Esophagus squamous epithelium (tissue), 4 donors: ENCODE measurements at regions not wholly inside any gene's neighbourhood (a gene's known extent, or its start where the extent isn't known, plus 50 kb on each side); places are given as distances from the start of the nearest gene placed in this dataset.
"Not testable (repeated sequence)": the region's sequence is repeated elsewhere in the genome, so short reads cannot be mapped to it uniquely, and the experiment has no call there.

Experiments
- POLR2A ChIP-seq, 4 donors: fragments of 450-650 bp; IDR thresholded peaks; one replicate each; pipeline ENCODE4 v1.6.1; 2017; ENCODE audit warnings: antibody characterized with exemption in 4 of 4, mild to moderate bottlenecking in 4 of 4, moderate library complexity in 3 of 4
- TF ChIP-seq, protein P1 (sequence below), 6 experiments: fragments of 450-650 bp in 4 of 6; fragments of 200-600 bp in 2 of 6; sonication (generic) in 2 of 6; IDR thresholded peaks; one replicate each; pipeline ENCODE4 v1.5.1; 2016 to 2019; ENCODE audit warnings: antibody characterized with exemption in 6 of 6, mild to moderate bottlenecking in 4 of 6, moderate library complexity in 4 of 6

- TF ChIP-seq, protein P1, sequence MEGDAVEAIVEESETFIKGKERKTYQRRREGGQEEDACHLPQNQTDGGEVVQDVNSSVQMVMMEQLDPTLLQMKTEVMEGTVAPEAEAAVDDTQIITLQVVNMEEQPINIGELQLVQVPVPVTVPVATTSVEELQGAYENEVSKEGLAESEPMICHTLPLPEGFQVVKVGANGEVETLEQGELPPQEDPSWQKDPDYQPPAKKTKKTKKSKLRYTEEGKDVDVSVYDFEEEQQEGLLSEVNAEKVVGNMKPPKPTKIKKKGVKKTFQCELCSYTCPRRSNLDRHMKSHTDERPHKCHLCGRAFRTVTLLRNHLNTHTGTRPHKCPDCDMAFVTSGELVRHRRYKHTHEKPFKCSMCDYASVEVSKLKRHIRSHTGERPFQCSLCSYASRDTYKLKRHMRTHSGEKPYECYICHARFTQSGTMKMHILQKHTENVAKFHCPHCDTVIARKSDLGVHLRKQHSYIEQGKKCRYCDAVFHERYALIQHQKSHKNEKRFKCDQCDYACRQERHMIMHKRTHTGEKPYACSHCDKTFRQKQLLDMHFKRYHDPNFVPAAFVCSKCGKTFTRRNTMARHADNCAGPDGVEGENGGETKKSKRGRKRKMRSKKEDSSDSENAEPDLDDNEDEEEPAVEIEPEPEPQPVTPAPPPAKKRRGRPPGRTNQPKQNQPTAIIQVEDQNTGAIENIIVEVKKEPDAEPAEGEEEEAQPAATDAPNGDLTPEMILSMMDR (IDR thresholded peaks at IDR 0.05) = not testable (repeated sequence)
- TF ChIP-seq POLR2A (IDR thresholded peaks at IDR 0.05) = not testable (repeated sequence)
Observed at GRCh38 chr21:10366210-10366609, 155.2 kb upstream of the TPTE start.
